IPS-NIHi11 (cell line): ENCODE measurements at regions not wholly inside any gene's neighbourhood (a gene's known extent, or its start where the extent isn't known, plus 50 kb on each side); places are given as distances from the start of the nearest gene placed in this dataset.
A peak's percentile ranks its signal among the peaks of the same experiment; 100 is the strongest.
"Not testable (repeated sequence)": the region's sequence is repeated elsewhere in the genome, so short reads cannot be mapped to it uniquely, and the experiment has no call there.

Source experiments
- DNase-seq: peaks from one replicate; pipeline ENCODE4 v3.0.0; 2012; ENCODE audit warnings: mixed read lengths, low spot score

- no peak for DNase-seq
Measured at GRCh38 chr20:11976966-11977365, 59.3 kb downstream of the BTBD3 start.

DNA sequence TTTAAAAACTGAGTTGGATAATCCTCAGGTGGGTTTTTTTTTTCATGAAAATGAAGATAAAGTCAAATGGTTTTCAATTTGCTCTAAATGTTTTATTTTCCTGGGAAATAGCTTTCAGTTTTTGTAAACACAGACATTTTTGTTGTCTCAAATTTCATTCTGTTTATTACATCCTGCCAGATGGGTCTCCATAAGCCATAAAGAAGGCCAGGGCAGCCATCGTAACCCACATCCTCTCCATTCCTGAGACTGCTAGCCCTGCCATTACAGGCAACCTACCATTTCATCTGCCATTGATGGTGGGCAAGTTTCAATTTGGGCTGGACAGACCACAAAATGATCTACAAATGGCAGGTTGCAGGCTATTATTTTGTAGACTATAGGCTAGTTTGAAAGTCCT lies 60.8 kb downstream of the BTBD3 start:
- no peak for DNase-seq

DNA sequence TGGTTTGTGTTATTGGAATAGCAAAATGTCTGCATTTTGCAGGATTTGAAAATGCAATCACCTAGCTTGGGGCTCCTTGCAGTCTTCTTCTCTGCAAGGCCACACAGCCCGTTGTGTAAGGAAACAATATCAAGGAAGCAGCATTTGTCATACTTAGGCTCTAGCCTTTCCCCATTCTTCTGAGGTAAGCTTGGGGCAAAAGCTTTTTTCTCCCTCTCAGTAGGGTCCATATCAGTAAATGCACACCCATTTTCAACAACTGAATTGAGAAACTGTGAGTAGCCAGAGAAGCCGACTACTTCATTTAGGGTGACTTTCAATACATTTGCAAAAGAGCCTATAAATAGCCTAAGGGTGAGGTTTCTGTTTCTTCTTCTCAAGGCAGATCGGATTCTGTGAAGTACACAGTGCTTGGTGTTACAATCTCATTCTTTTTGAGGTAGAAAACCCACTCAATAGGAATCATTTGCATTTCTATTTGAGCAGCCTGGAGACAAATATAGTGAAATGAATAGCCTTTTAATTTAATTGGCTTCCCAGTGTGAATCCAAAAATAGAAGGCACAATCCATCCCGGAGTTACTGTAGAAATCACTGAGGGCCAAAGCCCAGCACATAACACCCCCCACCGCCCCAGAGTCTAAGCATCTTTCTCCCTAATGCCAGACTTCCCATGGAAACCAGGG lies 61.8 kb downstream of the BTBD3 start:
- no peak for DNase-seq

DNA sequence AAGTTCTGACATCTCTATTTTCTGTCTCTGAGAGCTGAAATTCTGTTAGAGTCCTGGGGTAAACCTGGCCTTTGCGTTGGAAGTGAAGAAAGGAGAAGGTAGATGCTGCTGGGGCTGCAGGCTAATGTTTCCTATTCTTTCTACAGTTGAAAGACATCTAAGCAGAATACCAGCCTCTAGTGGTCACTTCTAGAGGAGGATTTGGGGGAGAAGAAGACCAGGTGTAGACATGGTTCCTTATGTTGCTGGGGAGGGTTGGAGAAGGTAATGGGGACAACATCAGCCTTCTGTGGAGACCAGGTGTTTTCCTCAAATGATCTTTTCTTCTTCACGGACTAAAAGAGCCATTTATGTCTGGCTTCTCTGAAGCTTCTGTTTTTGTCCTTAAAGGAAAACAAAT lies 62.6 kb downstream of the BTBD3 start:
- DNase-seq: no peak

DNA sequence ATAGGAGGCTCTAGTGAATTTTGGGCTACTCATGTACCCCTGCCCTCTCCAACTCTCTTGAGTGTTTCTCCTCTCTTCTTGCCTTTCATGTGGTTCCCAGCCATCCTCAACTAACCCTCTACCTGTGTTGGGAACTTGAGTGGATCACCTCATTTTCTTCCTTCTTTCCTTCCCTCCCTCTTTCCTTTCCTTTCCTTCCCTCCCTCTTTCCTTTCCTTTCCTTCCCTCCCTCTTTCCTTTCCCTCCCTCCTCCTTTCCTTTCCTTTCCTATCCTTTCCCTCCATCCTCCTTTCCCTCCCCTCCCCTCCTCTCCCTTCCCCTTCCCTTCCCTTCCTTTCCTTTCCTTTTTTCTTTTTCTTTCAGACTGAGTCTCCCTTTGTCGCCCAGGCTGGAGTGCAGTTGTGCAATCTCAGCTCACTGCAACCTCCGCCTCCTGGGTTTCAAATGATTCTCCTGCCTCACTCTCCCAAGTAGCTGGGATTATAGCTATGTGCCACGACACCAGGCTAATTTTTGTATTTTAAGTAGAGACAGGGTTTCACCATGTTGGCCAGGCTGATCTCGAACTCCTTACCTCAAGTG lies 63.8 kb downstream of the BTBD3 start:
- DNase-seq: no peak

- no peak for DNase-seq
Measured at GRCh38 chr20:11982289-11982954, 64.7 kb downstream of the BTBD3 start.

- no peak for DNase-seq
Measured at GRCh38 chr20:11982955-11983470, 65.3 kb downstream of the BTBD3 start.

DNA sequence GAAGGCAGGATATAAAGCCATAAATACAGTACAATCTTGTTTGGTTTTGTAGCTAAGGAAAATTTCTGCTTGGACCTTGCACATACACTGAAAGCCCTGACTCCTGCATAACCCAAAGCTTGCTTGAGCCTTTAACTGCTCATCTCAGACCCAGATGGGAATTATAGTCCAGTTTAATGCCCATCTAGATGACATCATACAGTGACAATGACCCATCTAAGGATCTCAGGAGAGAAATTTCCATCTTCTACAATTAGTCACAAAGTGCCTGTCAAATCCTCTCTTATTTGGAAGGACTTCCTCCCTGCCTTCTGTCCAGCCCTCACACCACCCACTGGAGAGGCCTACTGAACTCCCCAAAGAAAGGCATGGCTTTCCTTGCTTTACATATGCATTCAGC lies 69.3 kb downstream of the BTBD3 start:
- DNase-seq: no peak

- no peak for DNase-seq
Measured at GRCh38 chr20:11987526-11987925, 69.8 kb downstream of the BTBD3 start.

- no peak for DNase-seq
Measured at GRCh38 chr20:11989018-11989771, 71.5 kb downstream of the BTBD3 start.

GRCh38 chr20:11992426-11992825 lies 74.7 kb downstream of the BTBD3 start:
- DNase-seq: no peak

DNA sequence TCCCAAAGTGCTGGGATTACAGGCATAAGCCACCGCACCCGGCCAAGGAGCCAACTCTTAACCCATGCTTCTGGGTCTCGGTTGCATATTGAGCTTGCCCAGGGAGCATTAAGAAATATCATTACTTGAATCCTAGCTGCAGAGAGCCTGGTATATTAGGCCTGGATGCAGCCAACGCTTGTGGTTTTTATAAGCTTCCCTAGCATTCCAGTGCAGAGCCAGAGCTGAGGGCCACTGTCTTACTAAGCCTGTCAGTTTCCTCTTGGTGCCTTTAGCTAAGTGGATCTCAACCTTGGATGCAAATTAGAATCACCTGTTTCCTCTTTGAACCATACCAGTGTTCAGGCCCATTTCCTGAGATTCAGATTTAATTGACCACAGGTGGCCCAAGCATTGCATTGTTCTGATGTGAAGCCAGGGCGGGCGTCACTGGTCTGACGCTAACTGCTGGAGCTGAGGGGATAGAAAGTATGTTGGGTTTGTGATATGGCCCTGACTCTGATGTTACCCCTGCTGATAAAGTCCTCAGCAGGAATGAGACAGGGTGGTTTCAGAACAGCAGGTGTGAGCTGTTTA lies 76.3 kb downstream of the BTBD3 start:
- peak; percentile 55 for DNase-seq

- DNase-seq: no peak
Measured at GRCh38 chr20:11995805-11996567, 78.3 kb downstream of the BTBD3 start.

DNA sequence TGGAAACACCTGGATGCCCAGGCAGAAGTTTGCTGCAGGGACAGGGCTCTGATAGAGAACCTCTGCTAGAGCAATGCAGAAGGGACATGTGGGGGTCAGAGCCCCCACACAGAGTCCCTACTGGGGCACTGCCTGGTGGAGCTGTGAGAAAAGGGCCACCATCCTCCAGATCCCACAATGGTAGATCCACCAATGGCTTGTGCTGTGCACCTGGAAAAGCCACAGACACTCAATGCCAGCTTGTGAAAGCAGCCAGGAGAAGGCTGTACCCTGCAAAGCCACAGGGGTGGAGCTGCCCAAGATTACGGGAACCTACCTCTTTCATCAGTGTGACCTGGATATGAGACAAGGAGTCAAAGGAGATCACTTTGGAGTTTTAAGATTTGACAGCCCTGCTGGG lies 87.1 kb downstream of the BTBD3 start:
- DNase-seq: not testable (repeated sequence)

DNA sequence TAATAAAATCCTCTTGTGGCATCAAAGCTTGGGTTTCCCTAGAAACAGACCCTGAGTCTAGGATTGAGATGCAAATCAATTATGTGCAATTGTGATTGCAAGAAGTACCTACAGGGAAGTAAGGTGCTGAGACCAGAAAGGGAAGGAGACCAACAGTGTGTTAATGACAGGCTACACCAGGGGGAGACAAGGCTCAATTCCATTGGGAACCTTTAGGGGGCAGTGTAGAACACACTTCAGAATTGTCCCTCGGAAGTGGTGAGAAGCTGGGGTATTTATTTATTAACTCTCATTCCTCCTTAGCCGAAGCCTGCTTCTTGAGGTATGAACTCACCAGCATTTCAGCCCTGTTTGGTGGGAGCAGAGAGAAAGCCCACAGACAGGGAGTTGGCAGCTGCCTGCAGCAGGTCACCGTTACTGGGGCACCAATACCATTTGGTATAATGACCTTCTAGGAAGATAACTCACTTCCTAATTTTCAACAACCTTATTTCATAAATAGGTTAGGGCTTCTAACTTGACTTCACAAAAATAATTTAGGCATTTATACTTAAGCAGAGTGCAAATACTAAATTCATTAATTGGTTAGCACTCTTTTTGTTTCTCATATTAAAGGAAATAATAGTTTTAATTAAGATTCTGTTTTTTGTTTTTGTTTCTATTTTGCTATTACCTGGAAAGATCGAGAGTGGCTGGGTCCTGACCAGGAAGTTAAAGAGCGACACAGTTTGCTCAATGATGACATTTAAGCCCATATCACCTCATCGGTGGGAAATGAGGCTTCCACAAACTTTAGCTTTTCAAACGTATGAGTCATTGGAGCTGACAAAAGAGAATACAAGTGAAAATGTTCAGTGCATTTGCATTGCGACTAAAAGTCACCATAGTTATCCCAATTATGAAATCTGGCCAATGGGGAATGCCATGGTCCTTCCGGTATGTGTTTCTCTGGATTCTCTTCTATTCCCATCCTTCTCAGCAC lies 94.8 kb downstream of the BTBD3 start:
- peak; percentile 83 for DNase-seq

GRCh38 chr20:12014276-12014675 lies 96.6 kb downstream of the BTBD3 start:
- no peak for DNase-seq

DNA sequence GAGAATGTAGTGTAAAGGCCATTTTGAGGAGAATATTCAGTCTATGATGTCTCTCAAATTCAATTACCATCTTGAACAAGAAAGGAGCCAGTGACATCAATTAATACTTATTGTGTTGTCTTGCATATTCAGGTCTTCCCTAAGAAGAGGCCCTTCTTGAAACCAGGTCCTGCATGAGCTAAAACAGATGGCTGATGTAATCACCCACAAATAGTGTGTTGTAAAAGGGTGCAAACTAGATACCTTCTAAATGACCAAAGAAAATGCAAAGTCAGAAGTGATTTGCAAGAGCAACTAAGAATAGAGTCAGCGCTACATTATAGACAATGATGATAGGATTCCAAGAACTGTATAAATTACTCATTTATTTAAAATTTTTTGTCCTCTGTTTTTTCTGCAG lies 97.0 kb downstream of the BTBD3 start:
- no peak for DNase-seq

- no peak for DNase-seq
Measured at GRCh38 chr20:12016291-12016690, 98.6 kb downstream of the BTBD3 start.

DNA sequence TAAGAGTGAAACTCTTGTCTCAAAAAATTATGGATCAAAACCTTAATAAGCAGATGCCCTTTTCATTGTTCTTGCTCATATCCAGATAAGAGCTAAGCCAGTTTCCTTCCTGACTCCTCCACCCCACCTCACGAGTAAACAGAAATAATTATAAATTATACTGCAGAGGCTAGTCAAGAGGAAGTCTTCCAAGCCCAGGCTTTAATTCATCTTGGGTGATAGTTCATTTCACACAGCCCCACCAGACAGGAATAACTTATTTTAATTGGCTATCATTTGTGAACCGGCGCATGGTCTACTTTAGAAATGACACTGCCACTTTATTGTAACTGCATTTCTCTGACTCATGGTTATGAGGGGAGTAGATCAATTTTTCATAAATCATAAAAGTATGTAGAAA lies 102.0 kb downstream of the BTBD3 start:
- no peak for DNase-seq

DNA sequence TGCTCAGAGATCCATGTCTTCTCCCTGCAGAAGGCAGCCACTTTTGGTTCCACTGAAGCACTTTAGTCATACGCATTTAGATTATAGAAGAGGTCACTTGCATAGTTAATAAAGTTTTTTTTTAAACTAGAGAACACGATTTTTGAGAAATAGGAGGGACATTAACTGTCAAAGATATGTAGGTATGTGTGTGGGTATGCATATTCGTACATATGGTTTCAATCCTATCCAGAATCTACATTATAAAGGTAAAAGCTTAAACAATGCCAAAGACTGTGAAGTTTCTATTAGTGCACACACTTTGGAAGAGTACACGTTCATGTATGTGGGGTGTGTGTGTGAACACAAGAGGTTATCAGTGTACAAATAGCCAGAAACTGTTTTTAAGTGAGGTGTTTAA lies 103.2 kb downstream of the BTBD3 start:
- no peak for DNase-seq
